BE2C (cell line): ENCODE measurements at regions not wholly inside any gene's neighbourhood (a gene's known extent, or its start where the extent isn't known, plus 50 kb on each side); places are given as distances from the start of the nearest gene placed in this dataset.

Source experiments
- DNase-seq: peaks from one replicate; pipeline ENCODE4 v3.0.0-alpha.2; 2020
- H3K27me3 ChIP-seq: fragments of 250-450 bp; sonication (Bioruptor Pico); 2 replicates; pipeline ENCODE4 v1.5.1; 2020; ENCODE audit warnings: mild to moderate bottlenecking
- H3K36me3 ChIP-seq: fragments of 250-450 bp; sonication (Bioruptor Pico); 2 replicates; pipeline ENCODE4 v1.5.1; 2020; ENCODE audit warnings: mild to moderate bottlenecking
- H3K4me1 ChIP-seq: fragments of 250-450 bp; sonication (Bioruptor Pico); 2 replicates; pipeline ENCODE4 v1.5.1; 2020
- H3K4me3 ChIP-seq: 2 replicates; pipeline ENCODE4 v1.5.1; 2011; ENCODE audit warnings: low read depth, low read length
- H3K9me3 ChIP-seq: fragments of 250-450 bp; sonication (Bioruptor Pico); 2 replicates; pipeline ENCODE4 v1.5.1; 2020
- TF ChIP-seq, protein P1 (sequence below): IDR thresholded peaks from 2 replicates; pipeline ENCODE4 v1.5.1; 2012; ENCODE audit warnings: mild to moderate bottlenecking, low read depth, low read length

DNA sequence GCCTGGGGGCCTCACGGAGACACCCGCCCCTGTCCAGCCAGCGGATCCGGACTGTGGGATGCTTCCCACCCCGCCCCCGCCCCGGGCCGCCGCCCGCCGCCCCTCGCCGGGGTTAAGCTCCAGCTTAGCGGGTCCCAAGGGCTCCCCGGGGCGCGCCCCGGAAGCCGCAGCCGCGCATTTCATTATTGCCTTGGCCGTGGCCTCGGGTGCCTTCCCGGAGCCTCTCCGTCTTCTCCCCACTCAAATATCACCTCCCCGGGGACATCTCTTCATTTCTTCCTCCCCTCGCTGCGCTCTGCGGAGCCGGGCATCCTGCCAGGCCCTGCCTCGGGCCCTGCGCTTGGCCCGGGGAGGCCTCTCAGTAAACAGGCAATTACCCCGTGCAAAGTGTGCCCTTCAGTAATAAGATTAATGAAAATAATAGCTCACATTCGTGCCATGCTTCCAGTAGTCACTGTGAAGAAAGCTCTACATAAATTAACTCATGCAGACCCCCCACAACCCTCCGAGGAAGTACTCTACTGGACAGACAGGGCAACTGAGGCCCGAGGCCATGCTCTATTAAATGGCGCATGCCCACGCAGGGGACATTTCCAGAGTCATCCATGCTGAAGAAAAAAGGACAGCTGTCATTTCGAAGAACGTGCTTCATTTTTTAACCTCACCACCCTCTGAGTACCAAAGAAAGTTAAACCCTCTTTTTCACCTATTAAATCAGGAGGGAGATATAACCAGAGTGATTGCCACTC is 49.9 kb upstream of the LAPTM5 start:
- DNase-seq = peak; percentile 79
- Histone ChIP-seq H3K36me3 (no peaks in the 10 kb centered on the region), H3K9me3 (no peaks in the 10 kb centered on the region), H3K4me3 (peak overlapping the region; percentile 16; the same call in 1 of the 2 replicates), H3K27me3 (no peaks in the 10 kb centered on the region), H3K4me1 (no peaks in the 10 kb centered on the region; the same call in none of the 2 replicates)
- TF ChIP-seq, protein P1, sequence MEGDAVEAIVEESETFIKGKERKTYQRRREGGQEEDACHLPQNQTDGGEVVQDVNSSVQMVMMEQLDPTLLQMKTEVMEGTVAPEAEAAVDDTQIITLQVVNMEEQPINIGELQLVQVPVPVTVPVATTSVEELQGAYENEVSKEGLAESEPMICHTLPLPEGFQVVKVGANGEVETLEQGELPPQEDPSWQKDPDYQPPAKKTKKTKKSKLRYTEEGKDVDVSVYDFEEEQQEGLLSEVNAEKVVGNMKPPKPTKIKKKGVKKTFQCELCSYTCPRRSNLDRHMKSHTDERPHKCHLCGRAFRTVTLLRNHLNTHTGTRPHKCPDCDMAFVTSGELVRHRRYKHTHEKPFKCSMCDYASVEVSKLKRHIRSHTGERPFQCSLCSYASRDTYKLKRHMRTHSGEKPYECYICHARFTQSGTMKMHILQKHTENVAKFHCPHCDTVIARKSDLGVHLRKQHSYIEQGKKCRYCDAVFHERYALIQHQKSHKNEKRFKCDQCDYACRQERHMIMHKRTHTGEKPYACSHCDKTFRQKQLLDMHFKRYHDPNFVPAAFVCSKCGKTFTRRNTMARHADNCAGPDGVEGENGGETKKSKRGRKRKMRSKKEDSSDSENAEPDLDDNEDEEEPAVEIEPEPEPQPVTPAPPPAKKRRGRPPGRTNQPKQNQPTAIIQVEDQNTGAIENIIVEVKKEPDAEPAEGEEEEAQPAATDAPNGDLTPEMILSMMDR = no peak
